CD4-positive, CD25-positive, alpha-beta regulatory T cell (primary cell): ENCODE measurements at regions not wholly inside any gene's neighbourhood (a gene's known extent, or its start where the extent isn't known, plus 50 kb on each side); places are given as distances from the start of the nearest gene placed in this dataset.
"Not testable (repeated sequence)": the region's sequence is repeated elsewhere in the genome, so short reads cannot be mapped to it uniquely, and the experiment has no call there.

Source experiments
- ATAC-seq, 2 donors: fragments of 150-1000 bp; cut with Tn5 transposase; one replicate each; pipeline ENCODE4 v1.10.0; 2021; ENCODE audit warnings: low read depth in 2 of 2, moderate number of reproducible peaks in 2 of 2, moderate library complexity in 1 of 2
- DNase-seq, 3 donors: peaks; one replicate each; pipeline versions ENCODE4 v3.0.0 to v3.0.0-alpha.2; 2012 to 2022; ENCODE audit warnings: mixed read lengths in 1 of 3
- H3K27ac ChIP-seq: one replicate; pipeline ENCODE4 v1.7.0; 2013; ENCODE audit warnings: mild to moderate bottlenecking, low read length; ENCODE audit not compliant: insufficient read depth, poor library complexity, severe bottlenecking
- H3K27me3 ChIP-seq: one replicate; pipeline ENCODE4 v1.7.0; 2013; ENCODE audit warnings: low read length; ENCODE audit not compliant: control insufficient read depth, insufficient read depth
- H3K36me3 ChIP-seq: one replicate; pipeline ENCODE4 v1.7.0; 2013; ENCODE audit warnings: mild to moderate bottlenecking, low read length, moderate library complexity; ENCODE audit not compliant: control insufficient read depth, insufficient read depth
- H3K4me1 ChIP-seq: 2 replicates; pipeline ENCODE4 v1.7.0; 2013; ENCODE audit warnings: mild to moderate bottlenecking, low read length; ENCODE audit not compliant: insufficient read depth, control insufficient read depth, poor library complexity, severe bottlenecking
- H3K4me3 ChIP-seq: one replicate; pipeline ENCODE4 v1.7.0; 2013; ENCODE audit warnings: low read depth, mild to moderate bottlenecking, low read length, moderate library complexity
- H3K9me3 ChIP-seq, 2 experiments: 1 replicate in 1 of 2; 2 replicates in 1 of 2; pipeline ENCODE4 v1.7.0; 2013; ENCODE audit warnings: low read length in 2 of 2, mild to moderate bottlenecking in 1 of 2, moderate library complexity in 1 of 2; ENCODE audit not compliant: control insufficient read depth in 2 of 2
- H3K27ac Mint-ChIP-seq, 3 donors: one replicate each; pipeline ENCODE4 v1.8.0; 2020 to 2022; ENCODE audit warnings: mild to moderate bottlenecking in 3 of 3, mixed read lengths in 3 of 3, moderate library complexity in 2 of 3
- H3K27me3 Mint-ChIP-seq: one replicate; pipeline ENCODE4 v1.8.0; 2022; ENCODE audit warnings: mild to moderate bottlenecking, mixed read lengths
- H3K36me3 Mint-ChIP-seq: one replicate; pipeline ENCODE4 v1.8.0; 2020; ENCODE audit warnings: mixed read lengths
- H3K4me1 Mint-ChIP-seq, 4 donors: one replicate each; pipeline ENCODE4 v1.8.0; 2020 to 2022; ENCODE audit warnings: mixed read lengths in 4 of 4, mild to moderate bottlenecking in 1 of 4
- H3K4me3 Mint-ChIP-seq, 4 donors: one replicate each; pipeline ENCODE4 v1.8.0; 2020 to 2022; ENCODE audit warnings: mild to moderate bottlenecking in 4 of 4, mixed read lengths in 4 of 4, moderate library complexity in 3 of 4
- H3K9me3 Mint-ChIP-seq, 7 donors: one replicate each; pipeline ENCODE4 v1.8.0; 2020 to 2022; ENCODE audit warnings: mixed read lengths in 7 of 7, mild to moderate bottlenecking in 3 of 7, moderate library complexity in 2 of 7

DNA sequence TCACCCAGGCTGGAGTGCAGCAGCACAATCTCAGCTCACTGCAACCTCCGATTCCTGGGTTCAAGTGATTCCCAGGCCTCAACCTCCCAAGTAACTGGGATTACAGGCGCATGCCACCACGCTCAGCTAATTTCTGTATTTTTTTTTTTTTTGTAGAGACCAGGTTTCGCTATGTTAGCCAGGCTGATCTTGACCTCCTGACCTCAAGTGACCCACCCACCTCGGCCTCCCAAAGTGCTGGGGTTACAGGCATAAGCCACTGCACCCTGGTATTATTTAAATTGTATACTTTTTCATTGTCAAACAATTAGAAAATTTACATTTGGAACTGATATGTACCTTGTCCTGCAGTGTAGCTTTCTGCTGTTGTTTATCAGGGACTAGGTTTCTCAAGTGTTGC, 111.3 kb upstream of the ZSWIM2 start:
- not testable (repeated sequence) for H3K27me3 Mint-ChIP-seq, H3K4me3 Mint-ChIP-seq, ATAC-seq, H3K36me3 ChIP-seq, H3K9me3 ChIP-seq, H3K27me3 ChIP-seq, H3K27ac ChIP-seq, H3K4me3 ChIP-seq, H3K27ac Mint-ChIP-seq, H3K36me3 Mint-ChIP-seq, DNase-seq, H3K4me1 Mint-ChIP-seq, H3K4me1 ChIP-seq
- H3K9me3 Mint-ChIP-seq = peaks cover 0 to 13% (median 4%) of the 10 kb centered on the region in 7 donors

DNA sequence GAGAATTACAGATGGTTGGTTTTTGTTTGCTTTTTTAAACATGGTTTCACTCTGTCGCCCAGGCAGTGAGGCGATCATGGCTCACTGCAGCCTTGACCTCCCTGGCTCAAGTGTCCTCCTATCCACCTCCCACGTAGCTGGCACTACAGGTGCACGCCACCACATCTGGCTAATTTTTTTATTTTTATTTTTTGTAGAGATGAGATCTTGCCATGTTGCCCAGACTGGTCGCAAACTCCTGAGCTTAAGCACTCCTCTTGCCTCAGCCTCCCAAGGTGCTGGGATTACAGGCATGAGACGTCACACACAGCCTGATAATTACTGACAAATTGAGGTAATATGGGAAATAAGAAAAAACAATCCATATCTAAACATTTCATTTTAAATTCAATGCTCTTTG, 110.5 kb upstream of the ZSWIM2 start:
- Histone ChIP-seq H3K36me3 (no peaks in the 10 kb centered on the region), H3K27ac (no peak overlapping the region), H3K9me3 (peaks cover 0 to 1% of the 10 kb centered on the region in 2 experiments), H3K27me3 (no peaks in the 10 kb centered on the region), H3K4me1 (no peaks in the 10 kb centered on the region), H3K4me3 (no peak overlapping the region)
- Mint-ChIP-seq H3K27ac (no peak overlapping the region), H3K27me3 (no peaks in the 10 kb centered on the region), H3K9me3 (peaks cover 0 to 13% (median 3%) of the 10 kb centered on the region in 7 donors), H3K36me3 (no peaks in the 10 kb centered on the region), H3K4me3 (no peak overlapping the region), H3K4me1 (no peaks in the 10 kb centered on the region)
- ATAC-seq = no peak
- no peak for DNase-seq

DNA sequence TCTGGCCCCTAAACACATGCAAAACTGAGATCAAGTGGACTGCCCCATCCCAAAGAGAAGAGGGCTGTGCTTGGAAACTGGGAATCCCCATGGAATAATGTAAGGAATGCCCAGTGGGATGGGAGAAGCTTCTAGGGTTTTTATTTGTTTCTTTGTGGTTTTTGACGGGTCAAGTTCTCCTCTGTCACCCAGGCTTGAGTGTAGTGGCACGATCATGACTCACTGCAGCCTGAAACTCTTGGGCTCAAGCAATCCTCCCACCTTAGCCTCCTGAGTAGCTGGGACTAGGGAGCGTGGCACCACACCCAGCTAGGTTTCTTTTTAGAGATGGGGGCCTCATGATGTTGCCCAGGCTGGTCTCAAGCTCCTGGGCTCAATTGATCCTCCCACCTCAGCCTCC, 101.7 kb upstream of the ZSWIM2 start:
- H3K27me3 Mint-ChIP-seq = no peaks in the 10 kb centered on the region
- Histone ChIP-seq H3K9me3 (no peaks in the 10 kb centered on the region), H3K27ac (no peak overlapping the region), H3K36me3 (no peaks in the 10 kb centered on the region), H3K27me3 (no peaks in the 10 kb centered on the region), H3K4me1 (no peaks in the 10 kb centered on the region), H3K4me3 (no peak overlapping the region)
- ATAC-seq (no peak), DNase-seq (no peak)
- H3K9me3 Mint-ChIP-seq = peaks cover 0 to 7% (median 0%) of the 10 kb centered on the region in 7 donors
- no peak overlapping the region for H3K4me3 Mint-ChIP-seq
- H3K27ac Mint-ChIP-seq = no peak overlapping the region
- no peaks in the 10 kb centered on the region for H3K36me3 Mint-ChIP-seq
- H3K4me1 Mint-ChIP-seq = peaks cover 0 to 5% (median 1%) of the 10 kb centered on the region in 4 donors

- no peaks in the 10 kb centered on the region for H3K36me3 Mint-ChIP-seq
- H3K27ac Mint-ChIP-seq = no peak overlapping the region
Measured at GRCh38 chr2:186949726-186950256, 100.8 kb upstream of the ZSWIM2 start.

DNA sequence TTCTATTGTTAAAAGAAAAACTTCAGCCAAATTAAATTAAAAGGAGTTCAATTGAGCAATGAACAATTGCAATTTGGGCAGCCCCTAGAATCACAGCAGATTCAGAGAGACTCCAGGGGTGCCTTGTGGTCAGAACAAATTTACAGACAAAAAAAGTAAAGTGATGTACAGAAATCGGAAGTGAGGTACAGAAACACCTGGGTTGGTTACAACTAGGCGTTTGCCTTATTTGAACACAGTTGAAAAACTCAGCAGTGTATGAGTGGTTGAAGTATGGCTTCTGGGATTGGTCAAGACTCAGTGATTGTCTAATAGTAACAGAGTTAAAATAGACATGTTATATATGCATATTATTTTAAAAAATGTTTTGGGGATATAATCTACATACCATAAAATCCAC, 98.5 kb upstream of the ZSWIM2 start:
- Histone ChIP-seq H3K9me3 (no peaks in the 10 kb centered on the region), H3K27me3 (no peaks in the 10 kb centered on the region), H3K27ac (no peak overlapping the region), H3K4me3 (no peak overlapping the region), H3K36me3 (no peaks in the 10 kb centered on the region), H3K4me1 (no peaks in the 10 kb centered on the region)
- peaks cover 0 to 5% (median 1%) of the 10 kb centered on the region in 4 donors for H3K4me1 Mint-ChIP-seq
- H3K27ac Mint-ChIP-seq = no peak overlapping the region
- no peaks in the 10 kb centered on the region for H3K36me3 Mint-ChIP-seq
- DNase-seq = no peak
- no peak overlapping the region for H3K4me3 Mint-ChIP-seq
- no peak for ATAC-seq
- no peaks in the 10 kb centered on the region for H3K27me3 Mint-ChIP-seq
- peaks cover 0 to 4% (median 0%) of the 10 kb centered on the region in 7 donors for H3K9me3 Mint-ChIP-seq

More at GRCh38 chr2:186949726-186950256, 100.8 kb upstream of the ZSWIM2 start:
- no peaks in the 10 kb centered on the region for H3K4me1 ChIP-seq
- ATAC-seq (no peak), DNase-seq (no peak)
- Mint-ChIP-seq H3K9me3 (peaks cover 0 to 2% (median 0%) of the 10 kb centered on the region in 7 donors), H3K27me3 (no peaks in the 10 kb centered on the region), H3K4me1 (peaks cover 0 to 5% (median 1%) of the 10 kb centered on the region in 4 donors), H3K4me3 (no peak overlapping the region)
- H3K27ac ChIP-seq = no peak overlapping the region
- H3K9me3 ChIP-seq = no peaks in the 10 kb centered on the region
- no peak overlapping the region for H3K4me3 ChIP-seq
- no peaks in the 10 kb centered on the region for H3K36me3 ChIP-seq
- no peaks in the 10 kb centered on the region for H3K27me3 ChIP-seq

DNA sequence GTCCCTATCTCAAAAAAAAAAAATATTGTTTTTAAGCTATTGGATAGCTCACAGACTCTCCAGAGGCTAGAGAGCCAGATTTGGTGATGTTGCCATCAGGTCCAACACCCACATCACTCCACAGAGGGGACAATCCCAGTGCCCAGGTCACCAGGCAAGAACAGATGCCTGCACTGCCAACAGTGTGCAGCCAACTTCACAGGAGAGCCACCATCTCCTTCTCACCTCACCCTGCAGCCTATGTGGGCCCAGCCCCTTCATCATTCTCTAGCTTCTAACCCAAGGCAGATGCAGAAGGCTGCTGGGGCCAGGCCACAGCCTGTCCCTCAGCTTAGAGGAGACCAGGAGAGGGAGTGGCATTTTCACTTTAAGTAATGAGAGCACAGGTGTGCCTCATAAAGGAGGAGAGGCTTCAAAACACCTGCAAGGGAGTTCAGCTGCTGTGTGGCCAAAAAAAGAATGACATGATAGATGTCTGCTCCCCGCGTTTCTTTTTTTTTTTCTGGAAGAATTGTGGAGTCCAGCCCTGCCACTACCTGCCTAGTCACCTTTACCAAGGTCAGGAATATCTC, 98.0 kb upstream of the ZSWIM2 start:
- Histone ChIP-seq H3K4me3 (no peak overlapping the region), H3K9me3 (no peaks in the 10 kb centered on the region), H3K27me3 (no peaks in the 10 kb centered on the region), H3K4me1 (no peaks in the 10 kb centered on the region), H3K36me3 (no peaks in the 10 kb centered on the region), H3K27ac (no peak overlapping the region)
- H3K9me3 Mint-ChIP-seq = peaks cover 0 to 4% (median 0%) of the 10 kb centered on the region in 7 donors
- no peak for DNase-seq
- no peak for ATAC-seq
- H3K27me3 Mint-ChIP-seq = no peaks in the 10 kb centered on the region
- no peaks in the 10 kb centered on the region for H3K36me3 Mint-ChIP-seq
- no peak overlapping the region for H3K4me3 Mint-ChIP-seq
- no peak overlapping the region for H3K27ac Mint-ChIP-seq
- H3K4me1 Mint-ChIP-seq = peaks cover 0 to 3% (median 1%) of the 10 kb centered on the region in 4 donors

DNA sequence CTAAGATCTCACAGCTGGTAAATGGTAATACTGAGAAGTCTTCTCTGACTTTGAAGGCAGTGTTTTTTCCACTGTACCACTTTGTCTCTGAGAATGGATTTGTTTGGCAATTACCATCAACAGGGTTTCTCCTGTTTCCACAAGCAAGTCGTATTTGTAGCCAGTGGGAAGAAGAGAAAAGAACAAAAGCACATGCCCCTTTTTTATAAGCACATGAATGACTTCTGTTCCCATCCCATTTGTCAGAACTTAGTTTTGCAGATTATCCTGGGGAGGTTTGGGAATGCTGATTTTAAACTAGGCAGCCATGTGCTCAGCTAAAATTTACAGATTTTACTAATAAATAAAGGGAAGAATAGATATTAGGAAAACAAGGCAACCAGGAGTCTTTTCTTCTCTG, 92.9 kb upstream of the ZSWIM2 start:
- Mint-ChIP-seq H3K27me3 (no peaks in the 10 kb centered on the region), H3K36me3 (no peaks in the 10 kb centered on the region), H3K4me1 (no peaks in the 10 kb centered on the region), H3K27ac (no peak overlapping the region), H3K9me3 (peaks cover 0 to 4% (median 0%) of the 10 kb centered on the region in 7 donors), H3K4me3 (no peak overlapping the region)
- no peak overlapping the region for H3K27ac ChIP-seq
- no peaks in the 10 kb centered on the region for H3K4me1 ChIP-seq
- DNase-seq = no peak
- H3K27me3 ChIP-seq = no peaks in the 10 kb centered on the region
- no peak overlapping the region for H3K4me3 ChIP-seq
- H3K36me3 ChIP-seq = no peaks in the 10 kb centered on the region
- no peaks in the 10 kb centered on the region for H3K9me3 ChIP-seq
- no peak for ATAC-seq

- Histone ChIP-seq H3K4me3 (no peak overlapping the region), H3K36me3 (no peaks in the 10 kb centered on the region), H3K27me3 (no peaks in the 10 kb centered on the region), H3K9me3 (no peaks in the 10 kb centered on the region), H3K27ac (no peak overlapping the region), H3K4me1 (no peaks in the 10 kb centered on the region)
- Mint-ChIP-seq H3K4me1 (no peaks in the 10 kb centered on the region), H3K4me3 (no peak overlapping the region), H3K9me3 (peaks cover 0 to 4% (median 0%) of the 10 kb centered on the region in 7 donors), H3K27ac (no peak overlapping the region), H3K36me3 (no peaks in the 10 kb centered on the region), H3K27me3 (no peaks in the 10 kb centered on the region)
- DNase-seq (no peak), ATAC-seq (no peak)
Measured at GRCh38 chr2:186940463-186940862, 91.5 kb upstream of the ZSWIM2 start.
